DND-41 (cell line): ENCODE measurements at regions not wholly inside any gene's neighbourhood (a gene's known extent, or its start where the extent isn't known, plus 50 kb on each side); places are given as distances from the start of the nearest gene placed in this dataset.

ENCODE experiments used
- ATAC-seq: fragments of 200-7000 bp; cut with Tn5 transposase; 3 replicates; pipeline ENCODE4 v1.9.1; 2021; ENCODE audit warnings: low read depth; ENCODE audit not compliant: insufficient read depth
- DNase-seq: peaks from one replicate; pipeline ENCODE4 v3.0.0-alpha.2; 2020
- H2AFZ ChIP-seq: 2 replicates; pipeline ENCODE4 v1.6.0; 2012; ENCODE audit warnings: low read depth, low read length
- H3K27ac ChIP-seq: 2 replicates; pipeline ENCODE4 v1.5.1; 2012; ENCODE audit warnings: low read length, inconsistent platforms
- H3K27me3 ChIP-seq: fragments of 200-600 bp; sonication (generic); 2 replicates; pipeline ENCODE4 v1.6.0; 2012; ENCODE audit warnings: low read length, mild to moderate bottlenecking, inconsistent platforms; ENCODE audit not compliant: insufficient read depth, poor library complexity
- H3K36me3 ChIP-seq: 2 replicates; pipeline ENCODE4 v1.5.1; 2012; ENCODE audit warnings: low read length, inconsistent platforms; ENCODE audit not compliant: insufficient read depth
- H3K4me1 ChIP-seq: 2 replicates; pipeline ENCODE4 v1.5.1; 2012; ENCODE audit warnings: mild to moderate bottlenecking, low read length; ENCODE audit not compliant: insufficient read depth
- H3K4me2 ChIP-seq: 2 replicates; pipeline ENCODE4 v1.6.0; 2012; ENCODE audit warnings: mild to moderate bottlenecking, moderate library complexity, low read length, inconsistent platforms; ENCODE audit not compliant: insufficient read depth
- H3K4me3 ChIP-seq, 2 experiments: fragments of 200-600 bp in 1 of 2; shearing (Covaris generic) in 1 of 2; 2 replicates each; pipeline ENCODE4 v1.5.1; 2012 to 2016; ENCODE audit warnings: inconsistent platforms in 2 of 2, low read length in 2 of 2, mild to moderate bottlenecking in 2 of 2, low read depth in 1 of 2, moderate library complexity in 1 of 2
- H3K79me2 ChIP-seq: 2 replicates; pipeline ENCODE4 v1.6.0; 2012; ENCODE audit warnings: low read length, inconsistent platforms; ENCODE audit not compliant: insufficient read depth
- H3K9ac ChIP-seq: 2 replicates; pipeline ENCODE4 v1.6.0; 2012; ENCODE audit warnings: low read depth, mild to moderate bottlenecking, inconsistent platforms, low read length, moderate library complexity
- H3K9me3 ChIP-seq: 2 replicates; pipeline ENCODE4 v1.5.1; 2012; ENCODE audit warnings: low read length, moderate library complexity, mild to moderate bottlenecking, inconsistent platforms; ENCODE audit not compliant: insufficient read depth, severe bottlenecking
- H4K20me1 ChIP-seq: 2 replicates; pipeline ENCODE4 v1.6.0; 2012; ENCODE audit warnings: low read length; ENCODE audit not compliant: insufficient read depth
- CTCF ChIP-seq: IDR thresholded peaks from 2 replicates; pipeline ENCODE4 v1.5.1; 2012; ENCODE audit warnings: borderline replicate concordance, low read length, moderate library complexity, mild to moderate bottlenecking; ENCODE audit not compliant: poor library complexity, severe bottlenecking; ENCODE audit errors: extremely low read depth
- EZH2 ChIP-seq: IDR thresholded peaks from 3 replicates; pipeline ENCODE4 v1.6.1; 2012; ENCODE audit warnings: borderline replicate concordance, low read depth, mild to moderate bottlenecking, moderate library complexity, low read length, inconsistent platforms; ENCODE audit not compliant: severe bottlenecking

GRCh38 chr11:23405350-23405937, 545.2 kb upstream of the CCDC179 start:
- DNase-seq (no peak), ATAC-seq (no peak)
- peaks cover 18% of the 10 kb centered on the region for H3K9me3 ChIP-seq
- no peaks in the 10 kb centered on the region for H3K27me3 ChIP-seq
- no peak overlapping the region for H2AFZ ChIP-seq
- no peak overlapping the region for H3K4me2 ChIP-seq
- no peaks in the 10 kb centered on the region for H3K36me3 ChIP-seq
- H3K4me1 ChIP-seq, result no peaks in the 10 kb centered on the region
- no peaks in the 10 kb centered on the region for H4K20me1 ChIP-seq
- TF ChIP-seq CTCF (no peak), EZH2 (no peak)
- H3K4me3 ChIP-seq, result no peak overlapping the region
- no peak overlapping the region for H3K9ac ChIP-seq
- H3K27ac ChIP-seq, result no peak overlapping the region
- no peaks in the 10 kb centered on the region for H3K79me2 ChIP-seq

GRCh38 chr11:23406131-23406819, 546.0 kb upstream of the CCDC179 start:
- H3K27me3 ChIP-seq, result no peaks in the 10 kb centered on the region
- H4K20me1 ChIP-seq, result no peaks in the 10 kb centered on the region
- H2AFZ ChIP-seq, result no peak overlapping the region
- peaks cover 18% of the 10 kb centered on the region for H3K9me3 ChIP-seq
- TF ChIP-seq EZH2 (no peak), CTCF (no peak)
- no peak for DNase-seq
- H3K79me2 ChIP-seq, result no peaks in the 10 kb centered on the region
- no peak for ATAC-seq
- H3K9ac ChIP-seq, result no peak overlapping the region
- H3K27ac ChIP-seq, result no peak overlapping the region
- no peak overlapping the region for H3K4me2 ChIP-seq
- no peaks in the 10 kb centered on the region for H3K4me1 ChIP-seq
- H3K36me3 ChIP-seq, result no peaks in the 10 kb centered on the region
- no peak overlapping the region for H3K4me3 ChIP-seq

- DNase-seq, result no peak
- H3K4me3 ChIP-seq, result no peak overlapping the region
- no peak overlapping the region for H3K4me2 ChIP-seq
- no peak for ATAC-seq
- no peaks in the 10 kb centered on the region for H3K79me2 ChIP-seq
- no peak overlapping the region for H2AFZ ChIP-seq
- no peak overlapping the region for H3K27ac ChIP-seq
- no peaks in the 10 kb centered on the region for H3K36me3 ChIP-seq
- TF ChIP-seq EZH2 (no peak), CTCF (no peak)
- H3K4me1 ChIP-seq, result no peaks in the 10 kb centered on the region
- no peaks in the 10 kb centered on the region for H4K20me1 ChIP-seq
- no peak overlapping the region for H3K9ac ChIP-seq
- no peaks in the 10 kb centered on the region for H3K27me3 ChIP-seq
- no peaks in the 10 kb centered on the region for H3K9me3 ChIP-seq
These were observed 552.8 kb upstream of the CCDC179 start for GRCh38 chr11:23413057-23413456.
